Neural progenitor cell (in vitro differentiated cells): ENCODE measurements at regions not wholly inside any gene's neighbourhood (a gene's known extent, or its start where the extent isn't known, plus 50 kb on each side); places are given as distances from the start of the nearest gene placed in this dataset.

ENCODE experiments used
- EZH2 ChIP-seq: fragments of 200-600 bp; sonication (generic); IDR thresholded peaks from 2 replicates; pipeline ENCODE4 v1.6.1; 2017; ENCODE audit warnings: antibody characterized with exemption, mild to moderate bottlenecking, moderate library complexity
- EZH2phosphoT487 ChIP-seq: fragments of 200-600 bp; sonication (generic); IDR thresholded peaks from 2 replicates; pipeline ENCODE4 v1.6.1; 2017; ENCODE audit warnings: antibody characterized with exemption
- TF ChIP-seq, protein P1 (sequence below): fragments of 200-600 bp; sonication (generic); IDR thresholded peaks from 2 replicates; pipeline ENCODE4 v1.5.1; 2017; ENCODE audit warnings: antibody characterized with exemption, mild to moderate bottlenecking

GRCh38 chr19:27846944-27847343 lies 1366.0 kb downstream of the UQCRFS1 start:
- TF ChIP-seq, protein P1, sequence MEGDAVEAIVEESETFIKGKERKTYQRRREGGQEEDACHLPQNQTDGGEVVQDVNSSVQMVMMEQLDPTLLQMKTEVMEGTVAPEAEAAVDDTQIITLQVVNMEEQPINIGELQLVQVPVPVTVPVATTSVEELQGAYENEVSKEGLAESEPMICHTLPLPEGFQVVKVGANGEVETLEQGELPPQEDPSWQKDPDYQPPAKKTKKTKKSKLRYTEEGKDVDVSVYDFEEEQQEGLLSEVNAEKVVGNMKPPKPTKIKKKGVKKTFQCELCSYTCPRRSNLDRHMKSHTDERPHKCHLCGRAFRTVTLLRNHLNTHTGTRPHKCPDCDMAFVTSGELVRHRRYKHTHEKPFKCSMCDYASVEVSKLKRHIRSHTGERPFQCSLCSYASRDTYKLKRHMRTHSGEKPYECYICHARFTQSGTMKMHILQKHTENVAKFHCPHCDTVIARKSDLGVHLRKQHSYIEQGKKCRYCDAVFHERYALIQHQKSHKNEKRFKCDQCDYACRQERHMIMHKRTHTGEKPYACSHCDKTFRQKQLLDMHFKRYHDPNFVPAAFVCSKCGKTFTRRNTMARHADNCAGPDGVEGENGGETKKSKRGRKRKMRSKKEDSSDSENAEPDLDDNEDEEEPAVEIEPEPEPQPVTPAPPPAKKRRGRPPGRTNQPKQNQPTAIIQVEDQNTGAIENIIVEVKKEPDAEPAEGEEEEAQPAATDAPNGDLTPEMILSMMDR: no peak
- no peak for TF ChIP-seq EZH2
- TF ChIP-seq EZH2phosphoT487: no peak
